Right hindlimb (tissue), 1 donor: ENCODE measurements at regions not wholly inside any gene's neighbourhood (a gene's known extent, or its start where the extent isn't known, plus 50 kb on each side); places are given as distances from the start of the nearest gene placed in this dataset.
"Not testable (repeated sequence)": the region's sequence is repeated elsewhere in the genome, so short reads cannot be mapped to it uniquely, and the experiment has no call there.

Source experiments
- DNase-seq: peaks from one replicate; pipeline ENCODE4 v3.0.0-alpha.2; 2018

DNA sequence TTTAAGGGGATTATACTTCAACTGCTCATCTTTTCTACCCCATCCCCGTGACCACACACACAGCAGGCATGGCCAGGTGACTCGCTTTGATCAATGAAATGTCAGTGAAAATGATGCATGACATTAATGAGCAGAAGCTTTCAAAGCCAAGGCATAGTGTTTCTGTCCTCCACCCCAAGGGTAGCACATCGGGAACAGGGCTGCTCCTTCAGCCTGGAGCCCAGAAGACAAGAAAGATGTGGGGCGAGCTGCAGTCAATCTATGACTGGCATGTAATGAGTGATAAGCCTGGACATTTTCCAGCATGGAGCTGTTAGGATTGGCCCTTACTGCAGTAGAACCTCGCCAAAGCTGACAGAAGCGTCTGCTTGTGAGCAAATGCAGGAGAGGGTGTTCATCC is 122.6 kb upstream of the IRX2 start:
- DNase-seq = no peak

DNA sequence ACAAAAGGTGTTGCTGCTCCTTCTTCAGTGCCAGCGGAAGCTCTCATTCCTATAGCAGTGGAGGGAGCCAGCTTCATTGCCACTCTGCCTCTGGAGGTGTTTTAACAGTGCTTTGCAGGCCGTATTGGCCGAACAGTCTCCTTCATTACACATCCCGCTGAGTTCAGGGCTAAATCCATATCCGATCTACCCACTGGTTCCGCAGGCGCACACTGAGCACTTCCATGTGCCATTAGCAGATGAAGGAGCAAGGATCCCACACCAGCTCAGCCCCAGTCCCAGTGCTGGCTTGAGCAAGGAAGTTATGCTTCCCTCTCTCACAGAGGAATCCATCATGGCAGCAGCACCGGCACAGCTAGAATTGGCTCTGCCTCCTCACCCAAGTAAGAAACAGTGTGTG is 121.2 kb upstream of the IRX2 start:
- no peak for DNase-seq

DNA sequence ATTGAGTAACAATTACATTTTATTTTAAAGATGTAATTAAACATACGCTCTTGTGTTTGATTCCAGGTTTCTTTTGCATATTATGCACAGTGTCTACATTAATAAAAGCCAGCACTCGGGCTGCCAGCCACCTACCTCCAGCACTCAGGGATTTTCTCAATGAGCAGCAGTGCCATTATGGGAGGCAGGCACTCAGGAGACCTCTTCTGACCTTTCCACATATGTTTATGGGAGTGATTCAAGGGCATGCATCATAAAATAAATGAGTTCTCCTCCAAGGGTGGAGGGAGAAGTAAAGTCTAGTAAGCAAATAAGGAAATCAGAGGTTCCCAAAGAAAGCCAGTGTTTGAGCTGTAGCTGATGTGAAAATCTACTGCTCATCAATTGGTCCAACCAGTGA is 119.8 kb upstream of the IRX2 start:
- no peak for DNase-seq

DNA sequence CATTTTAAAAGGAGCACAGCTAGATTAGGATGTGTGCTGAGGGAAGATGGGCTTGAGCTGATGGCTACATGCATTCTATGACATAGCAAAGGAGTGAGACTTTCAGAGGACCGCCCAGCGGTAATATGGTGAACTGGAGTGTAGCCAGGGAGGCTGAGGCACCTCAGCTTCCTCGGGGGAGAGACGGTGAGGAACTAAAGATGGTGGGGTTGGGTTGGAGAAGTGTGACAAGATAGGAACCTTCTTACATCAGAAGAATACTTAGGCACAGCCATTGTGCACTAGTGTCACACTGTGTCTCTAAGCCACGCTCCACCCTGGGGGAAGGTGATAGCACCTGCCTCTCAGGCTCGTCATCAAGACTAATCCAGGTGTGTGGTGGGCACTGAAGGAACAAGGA is 118.0 kb upstream of the IRX2 start:
- no peak for DNase-seq

DNA sequence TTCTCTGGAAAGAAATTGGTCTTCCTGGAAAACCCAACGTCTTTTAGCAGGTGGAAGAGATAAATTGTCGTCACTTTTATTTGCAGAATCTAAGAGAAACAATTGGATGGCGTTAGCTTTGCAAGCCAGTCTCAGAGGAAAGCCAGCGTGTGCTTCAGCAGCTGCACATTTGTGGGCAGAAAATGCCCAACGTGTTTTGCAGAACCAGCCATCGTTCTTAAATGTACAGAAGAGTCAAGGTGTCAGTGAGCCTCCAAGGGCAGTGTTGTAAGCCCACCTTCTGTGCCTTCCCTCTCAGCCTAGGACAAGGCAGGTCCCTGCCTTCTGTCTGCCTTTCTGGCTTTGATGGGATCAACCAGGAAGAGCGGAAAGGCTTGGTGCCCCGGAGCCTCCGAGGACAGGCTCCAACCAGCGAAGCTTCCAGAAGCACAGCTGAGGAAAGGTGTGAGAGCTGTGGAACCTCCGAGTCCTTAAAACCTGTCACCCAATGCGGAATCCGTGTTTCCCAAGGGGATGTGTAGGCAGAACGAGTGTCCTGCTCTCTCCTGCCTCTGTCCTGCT is 116.0 kb upstream of the IRX2 start:
- no peak for DNase-seq

DNA sequence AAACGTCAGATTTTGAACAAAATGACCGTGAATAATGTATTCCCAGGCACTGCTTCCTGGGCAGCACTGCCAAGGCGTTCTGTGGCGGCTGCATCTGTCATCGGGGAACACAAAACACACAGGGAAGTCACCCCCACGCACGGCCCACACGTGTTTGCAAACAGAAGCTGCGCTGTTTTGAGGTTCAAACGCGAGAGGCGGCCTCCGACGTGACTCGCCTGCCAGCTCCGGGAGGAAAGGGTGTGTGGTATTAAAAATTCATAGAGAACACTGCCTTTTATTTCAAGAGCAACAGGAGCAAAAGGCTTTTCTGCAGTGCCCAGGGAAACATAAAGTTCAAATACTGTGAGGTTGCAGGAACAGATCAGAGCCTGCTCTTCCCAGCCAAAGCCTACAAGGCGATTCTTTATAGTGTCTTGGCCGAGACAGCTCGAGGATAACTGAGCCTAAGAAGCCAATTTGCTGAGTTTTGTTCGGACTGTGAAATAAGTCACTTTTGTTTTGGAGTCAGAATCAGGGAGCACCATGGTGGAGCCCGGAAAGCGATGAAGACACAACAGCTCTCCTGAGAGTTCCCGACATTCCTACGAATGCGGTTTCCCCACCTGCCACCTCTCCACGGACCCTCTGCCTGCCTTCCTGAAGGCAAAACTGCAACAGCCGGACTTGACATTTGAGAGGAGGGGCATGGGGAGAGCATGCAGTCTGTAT is 115.3 kb upstream of the IRX2 start:
- no peak for DNase-seq

DNA sequence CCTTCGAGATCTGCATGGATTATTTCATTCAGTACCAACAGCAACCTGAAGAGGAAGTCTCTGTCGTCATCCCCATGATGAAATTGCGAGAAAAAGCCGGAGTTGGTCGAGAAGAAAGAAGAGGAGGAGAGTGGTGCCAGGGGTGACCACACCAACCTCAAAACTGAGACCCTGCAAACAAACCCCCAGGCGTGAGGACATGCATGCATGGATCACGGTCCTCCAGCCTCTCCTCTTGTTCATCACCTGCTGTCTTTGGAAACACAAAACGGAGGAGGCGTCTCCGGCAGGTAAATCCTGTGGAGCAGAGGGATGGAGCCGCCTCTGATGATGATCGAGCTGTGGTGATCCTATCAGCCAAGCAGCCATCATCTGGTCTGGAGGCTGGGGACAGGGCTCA is 114.4 kb upstream of the IRX2 start:
- no peak for DNase-seq

DNA sequence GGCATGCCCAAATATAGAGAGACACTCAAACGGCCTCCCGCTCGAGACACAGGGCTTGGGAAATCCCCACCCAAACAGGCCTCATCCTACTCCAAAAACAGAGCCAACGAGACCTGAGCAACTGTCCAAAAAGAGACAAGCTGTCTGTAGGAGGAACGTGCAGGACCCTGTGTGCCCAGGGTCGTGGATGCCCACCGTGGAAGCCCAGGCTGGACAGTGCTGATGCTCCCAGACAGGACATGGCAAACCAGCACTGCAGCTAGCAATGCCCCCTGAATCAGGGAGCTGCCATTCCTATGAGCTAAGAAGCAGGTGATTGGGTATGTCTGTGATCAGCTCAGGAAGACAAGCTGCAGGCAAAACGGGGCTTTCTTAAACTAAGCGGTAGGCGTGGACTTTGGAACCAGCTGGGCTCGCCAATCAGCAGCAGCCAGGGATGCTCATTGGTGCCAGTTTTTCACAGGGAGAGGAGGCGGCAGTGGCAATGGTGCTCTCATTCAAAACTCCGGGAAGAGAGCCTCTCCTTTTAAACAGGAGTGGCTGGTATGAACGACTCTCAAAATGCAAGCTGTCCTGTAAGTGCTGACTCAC is 113.1 kb upstream of the IRX2 start:
- DNase-seq = no peak

DNA sequence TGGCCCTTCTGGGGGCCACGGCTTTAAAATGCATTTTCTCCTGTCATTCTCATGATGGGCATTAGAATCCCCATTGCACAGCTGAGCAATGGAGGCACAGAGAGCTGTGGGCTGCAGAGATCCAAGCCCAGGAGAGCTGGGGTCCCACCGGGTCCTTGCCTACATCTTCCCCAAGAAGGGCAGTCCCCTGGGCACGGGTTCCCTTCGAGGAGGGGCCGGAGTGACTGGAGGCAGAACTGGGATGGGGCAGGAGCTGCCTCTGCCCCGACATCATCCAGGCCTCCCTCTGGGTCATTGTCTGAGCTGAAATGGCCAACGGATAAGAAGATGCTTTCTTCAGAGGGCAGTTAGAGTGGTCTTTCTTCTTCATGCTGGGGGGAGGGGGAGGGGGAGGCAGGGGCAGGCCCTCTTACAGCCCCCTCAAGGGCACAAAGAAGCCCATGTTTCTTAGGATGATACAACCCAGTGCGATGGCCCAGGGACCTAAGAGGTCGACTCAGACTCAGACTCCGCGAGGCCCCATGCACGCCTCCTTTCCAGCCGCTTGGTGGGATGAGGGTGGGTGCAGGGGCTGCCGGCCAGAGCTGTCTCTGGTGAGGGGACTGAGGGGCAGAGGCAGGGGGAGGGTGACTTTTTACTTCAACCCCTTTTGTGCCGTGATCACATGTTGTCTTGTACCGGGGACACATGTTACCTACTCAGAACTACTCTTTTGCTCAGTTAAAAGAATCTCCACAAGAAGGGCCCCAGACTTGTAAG is 112.4 kb upstream of the IRX2 start:
- no peak for DNase-seq

DNA sequence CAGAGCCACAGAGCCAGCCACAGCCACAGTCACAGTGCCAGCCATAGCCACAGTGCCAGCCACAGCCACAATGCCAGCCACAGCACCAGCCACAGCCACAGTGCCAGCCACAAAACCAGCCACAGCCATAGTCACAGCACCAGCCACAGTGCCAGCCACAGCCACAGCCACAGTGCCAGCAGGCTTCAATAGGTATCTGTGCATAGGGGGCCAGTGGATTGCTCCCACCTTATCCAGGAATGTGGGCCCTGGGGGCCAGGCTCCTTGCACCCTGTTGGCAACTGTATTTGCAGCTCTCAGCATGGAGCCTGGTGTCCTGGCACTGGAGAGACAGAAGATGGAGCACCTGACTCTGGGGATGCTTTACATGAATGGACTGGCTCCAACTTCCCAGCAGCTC is 111.7 kb upstream of the IRX2 start:
- DNase-seq = no peak

DNA sequence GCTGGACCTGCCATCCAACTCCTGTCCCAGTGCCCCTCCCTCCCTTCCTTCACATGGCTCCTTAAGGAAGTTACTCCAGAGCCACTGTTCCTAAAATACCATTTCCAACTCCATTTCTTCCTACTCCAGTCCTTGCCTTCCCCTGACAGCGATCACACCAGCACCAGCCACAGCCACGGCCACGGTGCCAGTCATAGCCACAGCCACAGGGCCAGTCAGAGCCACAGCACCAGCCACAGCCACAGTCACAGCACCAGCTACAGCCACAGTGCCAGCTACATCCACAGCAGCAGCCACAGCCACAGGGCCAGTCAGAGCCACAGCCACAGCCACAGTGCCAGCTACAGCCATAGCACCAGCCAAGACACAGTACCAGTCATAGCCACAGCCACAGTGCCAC is 110.7 kb upstream of the IRX2 start:
- DNase-seq = not testable (repeated sequence)

DNA sequence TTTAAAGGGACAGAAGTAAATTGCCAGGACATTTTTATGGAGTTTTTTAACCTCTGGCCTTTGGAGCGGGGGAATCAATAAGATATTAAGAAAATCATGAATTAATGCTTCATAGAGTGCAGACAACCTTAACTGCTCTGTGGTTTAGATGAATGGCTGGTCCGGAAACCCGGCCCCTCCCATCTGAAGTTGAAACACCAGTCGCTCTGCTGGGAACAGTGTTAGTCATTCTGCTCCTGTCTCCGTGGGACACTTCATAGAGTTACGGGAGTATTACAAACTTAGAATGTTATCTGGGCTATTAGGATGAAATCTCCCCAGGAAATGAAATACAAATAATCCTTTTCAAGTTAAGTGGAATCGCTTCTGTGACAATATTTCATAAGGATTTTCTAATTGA is 110.1 kb upstream of the IRX2 start:
- no peak for DNase-seq

DNA sequence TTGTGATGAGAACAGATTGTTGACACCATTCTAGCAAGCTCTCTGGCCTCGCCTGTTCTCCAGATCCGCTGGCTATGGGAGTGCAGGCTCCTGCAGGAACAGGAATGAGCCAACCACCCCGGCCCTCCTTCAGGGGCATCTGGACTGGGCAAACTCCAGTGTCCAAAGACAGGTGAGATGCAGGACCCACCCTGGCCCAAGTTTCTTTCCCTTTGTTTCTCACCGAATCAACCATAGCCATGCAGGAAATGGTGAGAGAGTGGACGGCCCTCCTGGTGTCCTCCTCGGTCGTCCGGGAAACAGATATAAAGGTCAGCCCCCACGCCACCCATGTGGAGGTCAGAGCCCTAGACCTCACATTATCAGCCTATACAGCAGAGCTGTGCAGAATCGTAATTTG is 108.6 kb upstream of the IRX2 start:
- no peak for DNase-seq

DNA sequence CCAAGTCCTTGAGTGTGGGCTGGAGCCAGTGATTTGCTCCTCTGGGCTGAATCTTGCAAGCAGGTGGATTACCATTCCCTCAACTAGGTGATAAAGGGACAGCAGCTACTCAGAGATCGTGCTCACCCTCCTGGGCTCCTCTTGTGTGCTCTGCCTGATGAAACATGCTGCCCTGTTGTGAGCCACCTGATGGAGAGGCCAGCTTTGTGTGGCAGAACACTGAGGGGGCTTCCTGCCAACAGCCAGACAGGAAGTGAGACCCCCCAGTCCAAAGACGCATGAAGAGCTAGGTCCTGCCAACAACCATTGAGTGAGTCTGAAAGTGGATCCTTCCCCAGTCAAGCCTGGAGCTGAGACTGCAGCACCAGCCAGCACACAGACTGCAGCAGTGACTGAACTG is 106.4 kb upstream of the IRX2 start:
- DNase-seq = no peak

DNA sequence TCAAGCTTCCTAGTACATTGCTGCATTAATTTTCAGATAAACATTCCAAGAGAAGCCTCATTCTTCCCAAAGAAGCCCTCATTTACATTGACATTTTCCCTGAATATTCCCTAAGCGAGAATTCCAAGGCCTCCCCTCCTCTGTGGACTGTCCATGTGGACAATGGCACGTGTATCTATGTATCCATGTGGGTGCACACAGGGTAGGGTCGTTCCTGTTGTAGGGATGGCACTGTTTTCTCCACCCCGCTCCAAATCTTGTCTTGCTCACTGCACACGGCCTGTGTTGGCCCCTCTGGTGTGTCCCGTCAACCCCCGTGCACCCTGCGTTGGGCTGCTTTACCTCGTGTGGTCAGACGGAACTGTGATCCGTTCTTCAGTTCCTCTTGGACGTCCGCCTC is 104.7 kb upstream of the IRX2 start:
- DNase-seq = no peak

DNA sequence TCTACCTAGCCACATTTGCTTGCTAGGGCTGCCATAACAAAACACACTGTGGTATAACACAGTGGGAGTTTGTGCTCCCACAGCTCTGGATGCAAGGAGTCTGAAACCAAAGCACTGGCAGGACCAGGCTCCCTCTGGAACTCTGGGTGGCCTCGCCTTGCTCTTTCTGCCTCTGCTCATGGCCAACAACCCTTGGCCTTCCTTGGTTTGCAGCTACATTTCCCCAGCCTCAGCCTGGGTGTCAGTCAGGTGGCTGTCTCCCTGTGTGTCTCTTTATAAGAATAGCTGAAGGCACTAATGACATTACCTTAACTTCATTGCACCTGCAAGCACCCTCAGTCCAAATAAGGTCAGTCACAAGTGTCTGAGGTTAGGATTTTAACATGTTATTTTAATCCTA is 101.0 kb upstream of the IRX2 start:
- no peak for DNase-seq

DNA sequence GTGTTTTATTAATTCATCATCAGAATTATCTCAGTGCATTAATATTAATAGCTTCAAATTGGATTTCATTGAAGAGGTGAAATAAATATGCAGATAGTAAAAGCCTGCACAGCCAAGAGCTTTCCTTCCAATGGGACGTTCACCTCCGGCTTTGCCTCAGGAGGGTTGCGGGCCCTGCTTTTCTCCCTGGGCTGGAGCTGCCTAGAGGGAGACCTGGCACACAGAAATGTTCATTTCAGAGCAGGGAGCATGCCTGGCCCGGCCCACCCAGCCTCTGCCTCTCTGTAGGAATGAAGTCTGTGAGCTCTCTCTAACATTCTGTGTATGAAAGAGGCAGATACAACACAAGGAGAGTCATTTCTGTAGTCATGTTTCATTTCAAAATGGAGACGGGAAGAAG is 100.4 kb upstream of the IRX2 start:
- DNase-seq = no peak

DNA sequence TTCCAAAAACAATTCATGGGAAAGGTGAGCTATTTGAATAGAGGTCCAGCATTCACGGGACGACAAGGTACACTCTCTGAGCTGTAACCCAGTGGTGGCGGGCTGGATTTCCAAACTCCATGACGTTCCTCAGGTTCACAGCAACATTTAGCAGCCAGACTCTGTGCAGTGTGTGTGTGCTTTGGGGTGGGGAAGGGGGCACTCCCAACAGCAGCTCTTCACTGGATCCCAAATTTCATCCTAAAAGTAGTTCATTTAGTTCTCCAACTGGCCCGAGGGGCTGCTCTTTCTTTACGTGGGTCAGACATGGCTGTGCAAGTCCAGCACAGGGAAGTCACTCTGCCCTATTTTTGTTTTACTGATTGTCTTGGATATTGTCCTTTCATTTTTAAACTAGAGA is 98.0 kb upstream of the IRX2 start:
- no peak for DNase-seq

DNA sequence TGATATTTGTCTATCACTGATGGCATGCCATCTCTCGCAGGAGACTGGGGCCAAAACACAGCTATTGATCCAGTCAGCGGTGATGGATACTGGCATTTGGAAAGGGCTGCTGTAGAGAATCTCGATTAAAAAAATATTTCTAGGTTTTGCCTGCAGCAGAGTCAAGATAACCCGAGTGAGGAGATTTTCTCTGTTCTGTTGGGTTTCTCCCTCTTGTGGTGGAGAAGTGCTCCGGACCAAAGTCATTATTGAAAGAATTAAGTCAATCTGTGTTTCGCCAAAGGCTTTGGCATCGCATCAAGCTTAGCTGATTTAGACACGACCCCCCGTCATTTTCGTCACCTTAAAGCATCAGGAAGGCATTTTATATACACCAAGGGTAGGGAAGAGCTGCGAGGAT is 97.1 kb upstream of the IRX2 start:
- no peak for DNase-seq

DNA sequence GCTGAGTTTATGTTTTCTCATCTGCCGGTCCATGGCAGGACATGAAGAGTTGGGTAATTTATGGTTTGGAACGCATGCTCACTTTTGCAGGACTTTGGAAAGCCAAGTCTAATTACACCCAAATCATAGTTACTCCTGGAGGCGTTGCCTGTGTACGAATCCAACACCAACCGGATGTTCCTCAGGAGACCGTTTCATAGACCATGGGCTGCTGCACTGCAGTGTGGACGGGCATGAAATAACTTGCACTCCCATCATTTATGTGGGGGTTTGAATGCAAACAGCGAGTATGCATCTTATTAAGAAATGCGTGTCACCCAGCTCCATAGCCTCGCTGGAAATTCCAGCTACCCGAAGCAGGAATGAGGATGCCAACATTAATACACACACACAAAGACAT is 96.1 kb upstream of the IRX2 start:
- DNase-seq = no peak

DNA sequence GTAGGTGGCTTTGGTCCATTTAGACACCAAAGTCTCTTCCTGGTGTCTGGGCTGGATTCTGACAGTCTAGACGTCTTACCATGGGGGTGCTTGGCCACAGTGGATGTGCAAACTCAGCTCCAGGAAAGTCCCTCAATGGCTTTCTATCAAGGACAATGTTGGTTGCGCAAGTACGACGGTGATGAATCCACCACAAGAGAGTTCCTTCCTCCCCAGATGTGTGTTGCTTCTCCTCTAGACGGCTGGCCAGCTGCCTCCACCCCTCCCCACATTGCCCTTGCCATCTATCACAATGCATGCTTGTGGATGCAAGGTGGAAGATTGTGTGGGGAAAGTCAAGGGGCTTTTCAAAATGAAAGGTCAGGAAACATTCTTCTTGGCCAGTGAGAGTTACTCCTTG is 89.7 kb upstream of the IRX2 start:
- no peak for DNase-seq

DNA sequence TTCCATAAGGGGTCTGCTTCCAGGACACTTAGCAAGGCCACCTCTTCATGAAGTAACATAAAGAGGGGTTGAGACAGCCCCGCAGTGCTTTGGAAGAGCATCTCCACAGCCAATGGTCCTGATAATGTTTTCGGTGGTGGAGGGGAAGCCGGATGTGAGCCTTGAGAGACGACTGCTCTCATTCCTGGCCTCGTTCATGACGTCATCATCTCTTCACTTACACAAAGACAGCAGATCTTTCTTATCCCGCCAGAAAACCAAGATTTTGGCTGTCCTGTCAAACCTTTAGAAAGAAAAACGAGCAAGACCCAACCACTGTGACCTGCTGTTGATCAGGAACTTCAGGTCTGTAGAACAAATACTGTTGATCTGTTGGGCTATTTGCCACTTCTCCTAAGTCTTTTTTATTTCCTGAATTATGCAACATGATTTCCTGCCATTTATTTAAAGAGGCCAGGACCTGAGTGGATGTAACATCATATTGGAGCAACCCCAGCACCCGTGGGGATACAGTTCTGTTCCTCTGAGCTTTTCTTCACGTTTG is 89.0 kb upstream of the IRX2 start:
- DNase-seq = no peak

DNA sequence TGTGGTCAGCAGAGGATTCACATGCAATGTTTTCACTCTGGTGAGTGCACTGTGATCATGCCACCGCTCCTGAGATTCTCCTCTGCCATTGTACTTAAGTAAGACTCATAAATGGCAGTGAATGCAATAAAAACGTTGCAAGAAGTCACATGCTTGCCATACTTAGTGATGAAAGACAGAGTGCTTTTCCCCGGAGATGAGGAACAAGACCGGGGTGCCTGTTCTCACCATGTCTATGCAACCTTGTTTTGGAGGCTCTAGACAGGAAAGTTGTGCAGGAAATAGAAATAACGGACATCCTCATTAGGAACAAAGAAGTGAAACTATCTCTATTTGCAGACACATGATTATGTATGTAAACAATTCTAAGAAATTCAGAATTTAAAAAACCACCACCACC is 84.7 kb upstream of the IRX2 start:
- DNase-seq = no peak

DNA sequence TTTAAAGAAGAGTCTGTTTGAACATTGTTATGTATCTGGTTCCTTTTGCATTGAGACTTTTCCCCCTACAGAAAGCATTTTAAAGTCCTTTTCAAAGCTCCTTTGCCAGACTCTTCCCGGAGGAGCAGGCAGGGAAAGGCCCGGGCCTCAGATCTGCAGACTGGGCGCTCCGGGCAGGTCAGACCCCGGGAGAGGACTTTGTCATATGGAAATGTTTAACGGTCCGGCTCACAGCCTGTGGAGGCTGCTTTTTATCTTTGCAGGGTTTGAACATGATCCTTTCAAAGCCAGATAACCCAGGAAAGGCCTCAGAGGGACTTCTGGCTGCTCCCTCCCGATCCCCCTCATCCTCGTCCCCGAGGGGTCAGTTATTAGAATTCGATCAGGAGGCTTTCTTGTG is 82.1 kb upstream of the IRX2 start:
- DNase-seq = no peak
